ENCODE measurements at regions not wholly inside any gene's neighbourhood (a gene's known extent, or its start where the extent isn't known, plus 50 kb on each side); places are given as distances from the start of the nearest gene placed in this dataset.

- no peak for DNase-seq (ENCODE audit: low read depth in 1 of 2, low spot score in 1 of 2)
Observed at GRCh38 chr2:217530392-217531090, 472.3 kb downstream of the TNS1 start.

- DNase-seq (ENCODE audit: low read depth in 1 of 2, low spot score in 1 of 2): no peak
Observed at GRCh38 chr2:217529271-217529670, 473.5 kb downstream of the TNS1 start.

- DNase-seq (ENCODE audit: low read depth in 1 of 2, low spot score in 1 of 2): no peak
Observed at GRCh38 chr2:217527590-217528202, 475.1 kb downstream of the TNS1 start.

- no peak for DNase-seq (ENCODE audit: low read depth in 1 of 2, low spot score in 1 of 2)
Observed at GRCh38 chr2:217525076-217525475, 477.7 kb downstream of the TNS1 start.

- no peak for DNase-seq (ENCODE audit: low read depth in 1 of 2, low spot score in 1 of 2)
Observed at GRCh38 chr2:217523286-217523685, 479.5 kb downstream of the TNS1 start.

- DNase-seq (ENCODE audit: low read depth in 1 of 2, low spot score in 1 of 2): no peak
Observed at GRCh38 chr2:217521820-217522219, 481.0 kb downstream of the TNS1 start.

GRCh38 chr2:217520356-217521010, 482.3 kb downstream of the TNS1 start:
- no peak for DNase-seq (ENCODE audit: low read depth in 1 of 2, low spot score in 1 of 2)

GRCh38 chr2:217517402-217517801, 485.4 kb downstream of the TNS1 start:
- no peak for DNase-seq (ENCODE audit: low read depth in 1 of 2, low spot score in 1 of 2)

GRCh38 chr2:217515615-217516309, 487.0 kb downstream of the TNS1 start:
- no peak for DNase-seq (ENCODE audit: low read depth in 1 of 2, low spot score in 1 of 2)

- DNase-seq (ENCODE audit: low read depth in 1 of 2, low spot score in 1 of 2): no peak
Observed at GRCh38 chr2:217513258-217513657, 489.5 kb downstream of the TNS1 start.

GRCh38 chr2:217512728-217513127, 490.1 kb downstream of the TNS1 start:
- DNase-seq (ENCODE audit: low read depth in 1 of 2, low spot score in 1 of 2): no peak

- no peak for DNase-seq (ENCODE audit: low read depth in 1 of 2, low spot score in 1 of 2)
Observed at GRCh38 chr2:217512259-217512658, 490.5 kb downstream of the TNS1 start.

- no peak for DNase-seq (ENCODE audit: low read depth in 1 of 2, low spot score in 1 of 2)
Observed at GRCh38 chr2:217511850-217512249, 490.9 kb downstream of the TNS1 start.

- DNase-seq (ENCODE audit: low read depth in 1 of 2, low spot score in 1 of 2): peak in 1 of 2 donors; percentile 34
Observed at GRCh38 chr2:217510771-217511291, 492.0 kb downstream of the TNS1 start.

- no peak for DNase-seq (ENCODE audit: low read depth in 1 of 2, low spot score in 1 of 2)
Observed at GRCh38 chr2:217505303-217505702, 497.5 kb downstream of the TNS1 start.

- no peak for DNase-seq (ENCODE audit: low read depth in 1 of 2, low spot score in 1 of 2)
Observed at GRCh38 chr2:217501887-217502286, 500.9 kb downstream of the TNS1 start.

- no peak for DNase-seq (ENCODE audit: low read depth in 1 of 2, low spot score in 1 of 2)
Observed at GRCh38 chr2:217497843-217498377, 504.9 kb downstream of the TNS1 start.

GRCh38 chr2:217494557-217494956, 508.2 kb downstream of the TNS1 start:
- DNase-seq (ENCODE audit: low read depth in 1 of 2, low spot score in 1 of 2): no peak

- no peak for DNase-seq (ENCODE audit: low read depth in 1 of 2, low spot score in 1 of 2)
Observed at GRCh38 chr2:217491271-217491670, 511.5 kb downstream of the TNS1 start.

GRCh38 chr2:217489145-217489960, 513.4 kb downstream of the TNS1 start:
- DNase-seq (ENCODE audit: low read depth in 1 of 2, low spot score in 1 of 2): no peak

Data from activated CD4-positive, alpha-beta T cell treated with anti-CD3 and anti-CD28 coated beads, Interleukin-2, amount 50 U/mL, for 24 hours (primary cell).